HS-27A (cell line): ENCODE measurements at regions not wholly inside any gene's neighbourhood (a gene's known extent, or its start where the extent isn't known, plus 50 kb on each side); places are given as distances from the start of the nearest gene placed in this dataset.
A peak's percentile ranks its signal among the peaks of the same experiment; 100 is the strongest.

Experiments used
- DNase-seq: peaks from one replicate; pipeline ENCODE4 v3.0.0-alpha.2; 2012; ENCODE audit warnings: low read depth, missing footprints

- DNase-seq, result peak; percentile 92
Measured at GRCh38 chr15:62444104-62445022, 279.3 kb upstream of the C2CD4B start.

GRCh38 chr15:62445244-62445643 is 280.2 kb upstream of the C2CD4B start:
- no peak for DNase-seq

- DNase-seq, result no peak
Measured at GRCh38 chr15:62446984-62447383, 281.9 kb upstream of the C2CD4B start.

- no peak for DNase-seq
Measured at GRCh38 chr15:62447742-62448141, 282.7 kb upstream of the C2CD4B start.

GRCh38 chr15:62449638-62450037 is 284.6 kb upstream of the C2CD4B start:
- DNase-seq, result no peak

GRCh38 chr15:62450061-62450460 is 285.0 kb upstream of the C2CD4B start:
- DNase-seq, result no peak

- DNase-seq, result no peak
Measured at GRCh38 chr15:62452026-62452425, 286.9 kb upstream of the C2CD4B start.

GRCh38 chr15:62452667-62453066 is 287.6 kb upstream of the C2CD4B start:
- DNase-seq, result no peak

- DNase-seq, result no peak
Measured at GRCh38 chr15:62453375-62453774, 288.3 kb upstream of the C2CD4B start.

- no peak for DNase-seq
Measured at GRCh38 chr15:62453981-62454380, 288.9 kb upstream of the C2CD4B start.

- DNase-seq, result no peak
Measured at GRCh38 chr15:62454567-62455172, 289.6 kb upstream of the C2CD4B start.

GRCh38 chr15:62455441-62455921 is 290.4 kb upstream of the C2CD4B start:
- DNase-seq, result no peak

GRCh38 chr15:62456011-62456920 is 291.2 kb upstream of the C2CD4B start:
- DNase-seq, result no peak

GRCh38 chr15:62457100-62457499 is 292.0 kb upstream of the C2CD4B start:
- DNase-seq, result no peak

- DNase-seq, result no peak
Measured at GRCh38 chr15:62459875-62460274, 294.8 kb upstream of the C2CD4B start.

- DNase-seq, result no peak
Measured at GRCh38 chr15:62462268-62462667, 297.2 kb upstream of the C2CD4B start.

- DNase-seq, result no peak
Measured at GRCh38 chr15:62462721-62463120, 297.6 kb upstream of the C2CD4B start.

- no peak for DNase-seq
Measured at GRCh38 chr15:62464705-62465104, 299.6 kb upstream of the C2CD4B start.

GRCh38 chr15:62465173-62465572 is 300.1 kb upstream of the C2CD4B start:
- no peak for DNase-seq

- DNase-seq, result no peak
Measured at GRCh38 chr15:62469478-62469873, 304.4 kb upstream of the C2CD4B start.

- DNase-seq, result peak; percentile 81
Measured at GRCh38 chr15:62469874-62470688, 305.0 kb upstream of the C2CD4B start.
